Lower lobe of right lung (tissue), 2 donors: ENCODE measurements at regions not wholly inside any gene's neighbourhood (a gene's known extent, or its start where the extent isn't known, plus 50 kb on each side); places are given as distances from the start of the nearest gene placed in this dataset.

Source experiments
- ATAC-seq, 2 donors: fragments of 200-7000 bp; cut with Tn5 transposase; one replicate each; pipeline ENCODE4 v1.9.1; 2020 to 2022; ENCODE audit warnings: mild to moderate bottlenecking in 2 of 2, moderate library complexity in 2 of 2
- DNase-seq: peaks from one replicate; pipeline ENCODE4 v3.0.0-alpha.2; 2020
- H3K27ac ChIP-seq: fragments of 200-600 bp; one replicate; pipeline ENCODE4 v1.8.0; 2022
- H3K27me3 ChIP-seq: fragments of 200-600 bp; one replicate; pipeline ENCODE4 v1.8.0; 2022; ENCODE audit warnings: low read depth
- H3K36me3 ChIP-seq: fragments of 200-600 bp; one replicate; pipeline ENCODE4 v1.8.0; 2022; ENCODE audit warnings: mild to moderate bottlenecking
- H3K4me1 ChIP-seq: fragments of 200-600 bp; one replicate; pipeline ENCODE4 v1.8.0; 2022
- H3K4me3 ChIP-seq: fragments of 200-600 bp; one replicate; pipeline ENCODE4 v1.8.0; 2022; ENCODE audit warnings: mild to moderate bottlenecking
- H3K9me3 ChIP-seq: fragments of 200-600 bp; one replicate; pipeline ENCODE4 v1.8.0; 2022
- CTCF ChIP-seq: fragments of 200-600 bp; IDR thresholded peaks from one replicate; pipeline ENCODE4 v1.8.0; 2022; ENCODE audit warnings: antibody characterized with exemption, mild to moderate bottlenecking
- intact Hi-C: fragments of 100-400 bp; cut with DNase I; formaldehyde crosslinking; loops from one replicate; pipeline ENCODE4 v1.11.0; 2022
- donor health status: DM: no; HTN: yes; CAD: no; lungs with severe emphysema.

DNA sequence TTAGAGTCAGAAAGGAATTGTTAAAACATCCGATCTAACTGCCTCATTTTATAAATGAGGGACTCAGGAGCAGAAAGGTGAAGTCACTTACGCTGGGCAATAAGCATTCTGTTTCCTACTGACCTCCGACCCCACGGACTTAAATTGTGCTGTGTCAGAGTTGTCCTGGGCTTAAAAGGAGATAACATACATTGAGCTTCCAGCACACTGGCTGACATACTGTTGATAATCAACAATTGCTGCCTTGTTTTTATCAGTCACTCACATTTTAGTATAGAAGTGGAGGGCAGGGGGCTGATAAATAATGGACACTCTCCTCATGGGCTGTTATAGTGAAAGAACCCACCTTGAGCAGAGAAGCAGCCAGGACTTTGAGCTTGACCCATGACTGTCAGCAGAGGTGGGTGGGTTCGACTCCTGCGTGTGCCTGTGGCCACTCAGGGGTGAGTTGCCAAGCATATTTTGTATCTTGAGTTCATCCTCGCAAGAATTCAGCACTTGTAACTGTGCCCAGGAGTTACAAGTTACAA is 166.5 kb upstream of the JARID2 start:
- ATAC-seq: no peak
- intact Hi-C loops: no loop called here
- Histone ChIP-seq H3K27me3 (no peaks in the 10 kb centered on the region), H3K36me3 (no peaks in the 10 kb centered on the region), H3K9me3 (no peaks in the 10 kb centered on the region), H3K4me1 (no peaks in the 10 kb centered on the region), H3K4me3 (no peak overlapping the region), H3K27ac (no peak overlapping the region)
- no peak for DNase-seq
- no peak for TF ChIP-seq CTCF

DNA sequence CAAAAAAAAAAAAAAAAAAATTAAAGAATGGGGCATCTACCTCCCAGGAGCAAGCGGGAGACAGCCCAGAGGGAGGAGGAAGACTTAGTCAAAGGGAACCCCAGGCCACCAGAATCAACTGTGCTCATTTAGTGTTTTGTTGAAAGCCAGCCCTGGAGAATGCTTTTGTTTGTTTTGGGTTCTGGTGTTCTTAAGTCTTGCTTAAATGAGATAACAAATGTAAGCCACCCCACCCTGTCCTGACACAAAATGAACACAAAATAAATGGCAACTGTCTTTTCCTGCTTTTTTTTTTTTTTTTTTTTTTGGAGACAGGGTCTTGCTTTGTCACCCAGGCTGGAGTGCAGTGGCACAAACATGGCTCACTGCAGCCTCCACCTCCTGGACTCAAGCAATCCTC is 165.0 kb upstream of the JARID2 start:
- Histone ChIP-seq H3K4me1 (no peaks in the 10 kb centered on the region), H3K27ac (no peak overlapping the region), H3K27me3 (no peaks in the 10 kb centered on the region), H3K9me3 (no peaks in the 10 kb centered on the region), H3K4me3 (no peak overlapping the region), H3K36me3 (no peaks in the 10 kb centered on the region)
- DNase-seq (no peak), ATAC-seq (no peak)
- intact Hi-C loops: no loop called here
- no peak for TF ChIP-seq CTCF

- no peak overlapping the region for H3K27ac ChIP-seq
- no peaks in the 10 kb centered on the region for H3K36me3 ChIP-seq
- no peak overlapping the region for H3K4me3 ChIP-seq
- no peak for TF ChIP-seq CTCF
- no peaks in the 10 kb centered on the region for H3K27me3 ChIP-seq
- no peaks in the 10 kb centered on the region for H3K4me1 ChIP-seq
- no peaks in the 10 kb centered on the region for H3K9me3 ChIP-seq
- ATAC-seq (no peak), DNase-seq (no peak)
- intact Hi-C loops: no loop called here
Observed at GRCh38 chr6:15081447-15081846, 164.4 kb upstream of the JARID2 start.

GRCh38 chr6:15082708-15083107 is 163.2 kb upstream of the JARID2 start:
- intact Hi-C loops: no loop called here
- no peak for TF ChIP-seq CTCF
- ATAC-seq (no peak), DNase-seq (no peak)
- H3K4me1 ChIP-seq: no peaks in the 10 kb centered on the region
- no peak overlapping the region for H3K4me3 ChIP-seq
- no peaks in the 10 kb centered on the region for H3K36me3 ChIP-seq
- no peaks in the 10 kb centered on the region for H3K9me3 ChIP-seq
- no peaks in the 10 kb centered on the region for H3K27me3 ChIP-seq
- H3K27ac ChIP-seq: no peak overlapping the region

GRCh38 chr6:15086348-15087158 is 159.3 kb upstream of the JARID2 start:
- Histone ChIP-seq H3K27ac (no peak overlapping the region), H3K9me3 (no peaks in the 10 kb centered on the region), H3K4me1 (no peaks in the 10 kb centered on the region), H3K27me3 (no peaks in the 10 kb centered on the region), H3K4me3 (no peak overlapping the region), H3K36me3 (no peaks in the 10 kb centered on the region)
- TF ChIP-seq CTCF: no peak
- no peak for DNase-seq
- intact Hi-C loops: no loop called here
- ATAC-seq: no peak
